OCI-LY1 (cell line): ENCODE measurements at regions not wholly inside any gene's neighbourhood (a gene's known extent, or its start where the extent isn't known, plus 50 kb on each side); places are given as distances from the start of the nearest gene placed in this dataset.

Source experiments
- H2AFZ ChIP-seq: fragments of 200-600 bp; sonication (generic), shearing (Covaris generic); 2 replicates; pipeline ENCODE4 v1.6.0; 2014; ENCODE audit warnings: antibody characterized with exemption, mild to moderate bottlenecking, low read length
- H3F3A ChIP-seq: fragments of 200-600 bp; sonication (generic), shearing (Covaris generic); 2 replicates; pipeline ENCODE4 v1.6.0; 2014; ENCODE audit warnings: mild to moderate bottlenecking, antibody characterized with exemption, low read length, moderate library complexity; ENCODE audit not compliant: insufficient read depth
- H3K27ac ChIP-seq: fragments of 200-600 bp; sonication (generic); 2 replicates; pipeline ENCODE4 v1.5.1; 2014; ENCODE audit warnings: low read length, mixed run types, mild to moderate bottlenecking, low read depth; ENCODE audit not compliant: poor library complexity, severe bottlenecking
- H3K27me3 ChIP-seq: fragments of 200-600 bp; sonication (generic); 2 replicates; pipeline ENCODE4 v1.6.0; 2014; ENCODE audit warnings: antibody characterized with exemption, mild to moderate bottlenecking, low read length, moderate library complexity; ENCODE audit not compliant: insufficient read depth
- H3K36me3 ChIP-seq: fragments of 200-600 bp; sonication (generic); 2 replicates; pipeline ENCODE4 v1.6.1; 2014; ENCODE audit warnings: mild to moderate bottlenecking, antibody characterized with exemption, low read length, moderate library complexity, mixed read lengths; ENCODE audit not compliant: insufficient read depth
- H3K4me1 ChIP-seq: fragments of 200-600 bp; sonication (generic); 2 replicates; pipeline ENCODE4 v1.5.1; 2014; ENCODE audit warnings: mild to moderate bottlenecking, low read length, moderate library complexity; ENCODE audit not compliant: insufficient read depth, severe bottlenecking
- H3K4me2 ChIP-seq: fragments of 200-600 bp; sonication (generic), shearing (Covaris generic); 2 replicates; pipeline ENCODE4 v1.6.1; 2014; ENCODE audit warnings: low read length
- H3K4me3 ChIP-seq: fragments of 200-600 bp; sonication (generic); 2 replicates; pipeline ENCODE4 v1.5.1; 2014; ENCODE audit warnings: low read length, low read depth, mild to moderate bottlenecking, mixed read lengths; ENCODE audit not compliant: poor library complexity, severe bottlenecking
- H3K79me2 ChIP-seq: fragments of 200-600 bp; shearing (Covaris generic); 2 replicates; pipeline ENCODE4 v1.6.1; 2016; ENCODE audit warnings: mixed run types, low read length, mixed read lengths; ENCODE audit not compliant: insufficient read depth
- H3K9ac ChIP-seq: fragments of 200-600 bp; sonication (generic), shearing (Covaris generic); 2 replicates; pipeline ENCODE4 v1.6.1; 2014; ENCODE audit warnings: mild to moderate bottlenecking, low read length, mixed read lengths
- H3K9me2 ChIP-seq: fragments of 200-600 bp; sonication (generic), shearing (Covaris generic); 2 replicates; pipeline ENCODE4 v1.6.1; 2014; ENCODE audit warnings: low read depth, mild to moderate bottlenecking, low read length, mixed read lengths
- H3K9me3 ChIP-seq: fragments of 200-600 bp; shearing (Covaris generic); 2 replicates; pipeline ENCODE4 v1.6.1; 2014; ENCODE audit warnings: low read length, mixed read lengths
- H4K20me1 ChIP-seq: fragments of 200-600 bp; sonication (generic), shearing (Covaris generic); 2 replicates; pipeline ENCODE4 v1.6.0; 2016; ENCODE audit warnings: mild to moderate bottlenecking, low read length; ENCODE audit not compliant: insufficient read depth
- EZH2 ChIP-seq: fragments of 200-600 bp; sonication (generic), shearing (Covaris generic); IDR thresholded peaks from 2 replicates; pipeline ENCODE4 v1.8.0; 2017; ENCODE audit warnings: borderline replicate concordance, mixed run types, mild to moderate bottlenecking, antibody characterized with exemption, low read length, moderate library complexity, mixed read lengths
- TF ChIP-seq, protein P1 (sequence below): fragments of 200-600 bp; sonication (generic), shearing (Covaris generic); IDR thresholded peaks from 2 replicates; pipeline ENCODE4 v1.5.1; 2017; ENCODE audit warnings: mild to moderate bottlenecking, antibody characterized with exemption, low read length, moderate library complexity, mixed read lengths

DNA sequence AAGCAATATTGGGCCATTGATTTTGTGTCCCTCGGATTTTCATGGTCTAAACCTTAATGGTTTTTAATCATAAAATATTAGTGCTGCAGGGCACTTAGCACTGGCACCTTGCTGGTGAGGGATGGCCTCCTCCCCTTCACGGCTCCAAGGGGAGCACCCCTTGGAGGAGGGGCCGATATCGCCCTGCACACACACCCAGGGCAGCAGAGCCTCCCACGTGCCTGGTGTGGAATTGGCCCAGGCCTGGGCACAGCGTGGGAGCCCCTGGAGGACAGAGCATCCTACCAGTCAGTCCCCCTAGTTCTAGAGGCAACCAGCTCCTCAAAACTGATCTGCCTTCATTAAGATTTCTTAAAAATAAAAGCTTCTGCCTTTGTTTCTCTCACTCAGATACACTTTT, 90.7 kb upstream of the CSF3R start:
- no peaks in the 10 kb centered on the region for H3K4me1 ChIP-seq
- TF ChIP-seq, protein P1, sequence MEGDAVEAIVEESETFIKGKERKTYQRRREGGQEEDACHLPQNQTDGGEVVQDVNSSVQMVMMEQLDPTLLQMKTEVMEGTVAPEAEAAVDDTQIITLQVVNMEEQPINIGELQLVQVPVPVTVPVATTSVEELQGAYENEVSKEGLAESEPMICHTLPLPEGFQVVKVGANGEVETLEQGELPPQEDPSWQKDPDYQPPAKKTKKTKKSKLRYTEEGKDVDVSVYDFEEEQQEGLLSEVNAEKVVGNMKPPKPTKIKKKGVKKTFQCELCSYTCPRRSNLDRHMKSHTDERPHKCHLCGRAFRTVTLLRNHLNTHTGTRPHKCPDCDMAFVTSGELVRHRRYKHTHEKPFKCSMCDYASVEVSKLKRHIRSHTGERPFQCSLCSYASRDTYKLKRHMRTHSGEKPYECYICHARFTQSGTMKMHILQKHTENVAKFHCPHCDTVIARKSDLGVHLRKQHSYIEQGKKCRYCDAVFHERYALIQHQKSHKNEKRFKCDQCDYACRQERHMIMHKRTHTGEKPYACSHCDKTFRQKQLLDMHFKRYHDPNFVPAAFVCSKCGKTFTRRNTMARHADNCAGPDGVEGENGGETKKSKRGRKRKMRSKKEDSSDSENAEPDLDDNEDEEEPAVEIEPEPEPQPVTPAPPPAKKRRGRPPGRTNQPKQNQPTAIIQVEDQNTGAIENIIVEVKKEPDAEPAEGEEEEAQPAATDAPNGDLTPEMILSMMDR = no peak
- no peak for TF ChIP-seq EZH2
- no peaks in the 10 kb centered on the region for H3F3A ChIP-seq
- H3K27me3 ChIP-seq = peaks cover 3% of the 10 kb centered on the region; the same call in 1 of the 2 replicates
- H3K36me3 ChIP-seq = no peaks in the 10 kb centered on the region
- no peak overlapping the region for H2AFZ ChIP-seq
- no peak overlapping the region for H3K4me3 ChIP-seq
- no peak overlapping the region for H3K4me2 ChIP-seq
- no peak overlapping the region for H3K9ac ChIP-seq
- no peaks in the 10 kb centered on the region for H4K20me1 ChIP-seq
- H3K9me3 ChIP-seq = no peaks in the 10 kb centered on the region
- H3K27ac ChIP-seq = no peak overlapping the region
- H3K9me2 ChIP-seq = no peaks in the 10 kb centered on the region
- no peaks in the 10 kb centered on the region for H3K79me2 ChIP-seq

DNA sequence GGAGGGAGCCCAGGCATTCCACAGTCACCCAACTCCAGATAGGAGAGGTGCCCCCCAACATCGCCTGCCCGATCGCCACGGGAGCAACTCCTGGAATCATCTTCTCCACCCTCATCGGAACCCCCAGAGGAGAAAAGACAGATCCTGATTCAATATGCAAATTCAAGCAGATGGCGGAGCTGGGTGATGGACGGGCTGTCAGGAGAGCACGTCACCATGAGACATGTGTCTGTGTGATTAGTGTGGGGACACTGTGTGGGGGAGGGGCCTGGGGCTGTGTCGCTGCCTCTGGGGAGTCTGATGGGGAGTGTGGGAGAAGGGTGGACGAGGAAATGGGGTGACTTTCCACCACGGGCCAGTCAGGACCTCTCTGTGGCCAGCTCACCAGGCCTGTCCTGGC, 90.2 kb upstream of the CSF3R start:
- H3K9ac ChIP-seq = no peak overlapping the region
- H3K4me3 ChIP-seq = no peak overlapping the region
- no peak overlapping the region for H2AFZ ChIP-seq
- no peaks in the 10 kb centered on the region for H3K79me2 ChIP-seq
- H3K27me3 ChIP-seq = no peaks in the 10 kb centered on the region; the same call in 1 of the 2 replicates
- no peaks in the 10 kb centered on the region for H3K9me3 ChIP-seq
- H3K36me3 ChIP-seq = no peaks in the 10 kb centered on the region
- no peaks in the 10 kb centered on the region for H3K9me2 ChIP-seq
- no peaks in the 10 kb centered on the region for H4K20me1 ChIP-seq
- H3K4me1 ChIP-seq = no peaks in the 10 kb centered on the region
- TF ChIP-seq, protein P1 = no peak
- TF ChIP-seq EZH2 = no peak
- no peaks in the 10 kb centered on the region for H3F3A ChIP-seq
- H3K27ac ChIP-seq = no peak overlapping the region
- no peak overlapping the region for H3K4me2 ChIP-seq

DNA sequence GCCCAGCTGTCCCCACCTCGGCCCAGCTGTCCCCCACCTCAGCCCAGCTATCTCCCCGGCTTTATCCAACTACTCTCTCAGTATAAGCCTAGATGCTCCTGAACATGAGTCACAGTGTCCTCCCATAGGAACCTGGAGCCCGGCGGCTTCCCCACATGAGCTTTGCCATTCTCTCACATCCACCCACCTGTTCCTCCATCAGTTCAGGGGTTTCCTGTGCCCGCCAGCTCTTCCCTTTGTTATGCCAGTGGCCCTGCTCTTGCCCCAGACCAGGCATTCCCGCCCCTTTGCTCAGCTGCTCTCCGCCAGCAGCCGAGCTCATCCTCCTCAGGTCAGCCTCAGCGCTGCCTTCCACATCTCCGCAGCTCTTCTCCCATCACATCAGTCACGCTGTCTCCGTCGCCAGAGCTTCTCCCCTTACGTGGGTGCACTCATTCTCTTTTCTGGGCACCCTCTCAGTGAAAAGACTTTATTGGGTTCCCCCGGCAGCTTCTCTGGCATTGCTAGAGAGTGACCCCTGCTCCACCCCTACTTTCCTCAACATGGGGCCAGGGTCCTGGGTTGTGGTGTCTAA, 89.5 kb upstream of the CSF3R start:
- Histone ChIP-seq H3K4me2 (no peak overlapping the region), H3K36me3 (no peaks in the 10 kb centered on the region), H3F3A (no peaks in the 10 kb centered on the region), H3K4me1 (no peaks in the 10 kb centered on the region), H2AFZ (no peak overlapping the region), H4K20me1 (no peaks in the 10 kb centered on the region), H3K4me3 (no peak overlapping the region), H3K9me2 (no peaks in the 10 kb centered on the region), H3K9ac (no peak overlapping the region), H3K27ac (no peak overlapping the region), H3K9me3 (no peaks in the 10 kb centered on the region), H3K27me3 (no peaks in the 10 kb centered on the region; the same call in 1 of the 2 replicates), H3K79me2 (no peaks in the 10 kb centered on the region)
- TF ChIP-seq EZH2 = no peak
- TF ChIP-seq, protein P1 = no peak
